GM20431 (cell line): ENCODE measurements at regions not wholly inside any gene's neighbourhood (a gene's known extent, or its start where the extent isn't known, plus 50 kb on each side); places are given as distances from the start of the nearest gene placed in this dataset.

Source experiments
- in situ Hi-C: fragments of 300-500 bp; cut with MseI, MboI; formaldehyde crosslinking; loops from one replicate; pipeline ENCODE4 v1.15.0; 2020; ENCODE audit warnings: low sequenced_read_pairs; ENCODE audit not compliant: unreplicated experiment

- in situ Hi-C loops: no loop called here
Measured at GRCh38 chr3:193754719-193755118, 161.7 kb downstream of the OPA1 start.

GRCh38 chr3:193756536-193756935, 163.5 kb downstream of the OPA1 start:
- in situ Hi-C loops: no loop called here

GRCh38 chr3:193757457-193757856, 164.4 kb downstream of the OPA1 start:
- in situ Hi-C loops: no loop called here

GRCh38 chr3:193761969-193762368, 169.0 kb downstream of the OPA1 start:
- in situ Hi-C loops: no loop called here

GRCh38 chr3:193762657-193763056, 169.6 kb downstream of the OPA1 start:
- in situ Hi-C loops: no loop called here

GRCh38 chr3:193764959-193765358, 172.0 kb downstream of the OPA1 start:
- in situ Hi-C loops: no loop called here

GRCh38 chr3:193767353-193768069, 174.5 kb downstream of the OPA1 start:
- in situ Hi-C loops: no loop called here

GRCh38 chr3:193768070-193768394, 175.0 kb downstream of the OPA1 start:
- in situ Hi-C loops: no loop called here

GRCh38 chr3:193769437-193769836, 176.4 kb downstream of the OPA1 start:
- in situ Hi-C loops: no loop called here

- in situ Hi-C loops: no loop called here
Measured at GRCh38 chr3:193771011-193771652, 178.1 kb downstream of the OPA1 start.

GRCh38 chr3:193771653-193772421, 178.8 kb downstream of the OPA1 start:
- in situ Hi-C loops: no loop called here

GRCh38 chr3:193772422-193772763, 179.4 kb downstream of the OPA1 start:
- in situ Hi-C loops: no loop called here

- in situ Hi-C loops: no loop called here
Measured at GRCh38 chr3:193773266-193774220, 180.5 kb downstream of the OPA1 start.

GRCh38 chr3:193774272-193774915, 181.4 kb downstream of the OPA1 start:
- in situ Hi-C loops: no loop called here

GRCh38 chr3:193774916-193775285, 181.9 kb downstream of the OPA1 start:
- in situ Hi-C loops: loop anchor here (25.0 kb wide), 1 partner anchor 362 kb away; the partner anchor contains the start of gene HES1

- in situ Hi-C loops: loop anchor here (25.0 kb wide), 1 partner anchor 362 kb away; the partner anchor contains the start of gene HES1
Measured at GRCh38 chr3:193775421-193776077, 182.5 kb downstream of the OPA1 start.

- in situ Hi-C loops: loop anchor here (25.0 kb wide), 1 partner anchor 361 kb away; the partner anchor contains the start of gene HES1
Measured at GRCh38 chr3:193776626-193777358, 183.8 kb downstream of the OPA1 start.

GRCh38 chr3:193777524-193777923, 184.5 kb downstream of the OPA1 start:
- in situ Hi-C loops: loop anchor here (25.0 kb wide), 1 partner anchor 360 kb away; the partner anchor contains the start of gene HES1
